HCT116 (cell line): ENCODE measurements at regions not wholly inside any gene's neighbourhood (a gene's known extent, or its start where the extent isn't known, plus 50 kb on each side); places are given as distances from the start of the nearest gene placed in this dataset.

ENCODE experiments used
- ATAC-seq: fragments of 200-7000 bp; cut with Tn5 transposase; 2 replicates; pipeline ENCODE4 v1.9.1; 2020; ENCODE audit warnings: mild to moderate bottlenecking, moderate library complexity
- BruUV-seq: library from RNA; stranded (reverse); fragments of 400-500 nt; replicated peaks from 2 replicates; lab custom pipeline; 2021; lab: Mats Ljungman, UMichigan
- CTCF ChIA-PET: fragments of 300-600 bp; sonication (Branson Sonifier 250); formaldehyde crosslinking; loops from one replicate; lab custom pipeline; 2021; ENCODE audit warnings: antibody characterized with exemption; lab: Charles Lee
- POLR2A ChIA-PET: fragments of 300-600, 350-600 bp; sonication (Branson Sonifier 250); formaldehyde crosslinking; loops from one replicate; lab custom pipeline; 2021; ENCODE audit warnings: antibody characterized with exemption; lab: Charles Lee
- RAD21 ChIA-PET, 2 experiments: fragments of 300-600 bp; sonication (Branson Sonifier 250); formaldehyde crosslinking; loops; one replicate each; lab custom pipeline; 2023; ENCODE audit warnings: low total read pairs in 2 of 2; ENCODE audit not compliant: uncharacterized antibody in 2 of 2, unreplicated experiment in 2 of 2, low non-redundant PET in 1 of 2; lab: Charles Lee
- DNase-seq: peaks from one replicate; pipeline ENCODE4 v3.0.0-alpha.2; 2010; ENCODE audit warnings: low read depth, low spot score
- H2AFZ ChIP-seq: fragments of 200-600 bp; shearing (Covaris generic), sonication (generic); 2 replicates; pipeline ENCODE4 v1.6.1; 2017; ENCODE audit warnings: low read depth, mixed run types, mixed read lengths, antibody characterized with exemption, low read length; ENCODE audit not compliant: poor library complexity, severe bottlenecking
- H3K27ac ChIP-seq: 2 replicates; pipeline ENCODE4 v1.5.1; 2012; ENCODE audit warnings: low read depth, low read length
- H3K27me3 ChIP-seq: fragments of 200-600 bp; sonication (generic); 2 replicates; pipeline ENCODE4 v1.6.1; 2016; ENCODE audit warnings: mixed run types, low read length, mixed read lengths; ENCODE audit not compliant: insufficient read depth
- H3K36me3 ChIP-seq, 2 experiments: fragments of 200-500 bp in 1 of 2; fragments of 200-600 bp in 1 of 2; sonication (Bioruptor generic) in 1 of 2; sonication (generic) in 1 of 2; 2 replicates each; pipeline versions ENCODE4 v1.5.1 to v1.6.1; 2014 to 2016; ENCODE audit warnings: low read length in 2 of 2, inconsistent platforms in 1 of 2, mixed read lengths in 1 of 2, mixed run types in 1 of 2; ENCODE audit not compliant: insufficient read depth in 2 of 2, control insufficient read depth in 1 of 2
- H3K4me1 ChIP-seq, 2 experiments: fragments of 200-600 bp in 1 of 2; sonication (generic) in 1 of 2; 2 replicates each; pipeline versions ENCODE4 v1.5.1 to v1.6.1; 2012 to 2017; ENCODE audit warnings: low read length in 2 of 2, inconsistent platforms in 1 of 2, mild to moderate bottlenecking in 1 of 2, mixed read lengths in 1 of 2, mixed run types in 1 of 2, moderate library complexity in 1 of 2; ENCODE audit not compliant: insufficient read depth in 2 of 2, control insufficient read depth in 1 of 2
- H3K4me2 ChIP-seq: fragments of 200-600 bp; sonication (generic); 2 replicates; pipeline ENCODE4 v1.6.1; 2017; ENCODE audit warnings: mixed run types, low read length, mixed read lengths
- H3K4me3 ChIP-seq, 2 experiments: fragments of 200-600 bp in 1 of 2; sonication (generic) in 1 of 2; replicated peaks in 1 of 2; 2 replicates each; pipeline ENCODE4 v1.5.1; 2011 to 2016; ENCODE audit warnings: low read length in 2 of 2, control low read depth in 1 of 2, low read depth in 1 of 2, mild to moderate bottlenecking in 1 of 2, mixed read lengths in 1 of 2, mixed run types in 1 of 2
- H3K79me2 ChIP-seq: fragments of 200-600 bp; sonication (generic); 2 replicates; pipeline ENCODE4 v1.6.1; 2017; ENCODE audit warnings: mild to moderate bottlenecking, mixed run types, low read length, moderate library complexity, mixed read lengths; ENCODE audit not compliant: insufficient read depth
- H3K9ac ChIP-seq: fragments of 200-600 bp; sonication (generic); 2 replicates; pipeline ENCODE4 v1.6.1; 2016; ENCODE audit warnings: low read length, mixed read lengths
- H3K9me2 ChIP-seq: fragments of 200-600 bp; sonication (generic), shearing (Covaris generic); 2 replicates; pipeline ENCODE4 v1.6.1; 2017; ENCODE audit warnings: mixed run types, mild to moderate bottlenecking, moderate library complexity; ENCODE audit not compliant: insufficient read depth
- H3K9me3 ChIP-seq, 2 experiments: fragments of 200-500 bp in 1 of 2; fragments of 200-600 bp in 1 of 2; sonication (Bioruptor generic) in 1 of 2; sonication (generic) in 1 of 2; 2 replicates each; pipeline ENCODE4 v1.6.1; 2014 to 2017; ENCODE audit warnings: low read length in 2 of 2, mixed read lengths in 2 of 2, inconsistent platforms in 1 of 2, low read depth in 1 of 2, mild to moderate bottlenecking in 1 of 2, mixed run types in 1 of 2, moderate library complexity in 1 of 2; ENCODE audit not compliant: control insufficient read depth in 1 of 2, insufficient read depth in 1 of 2
- H4K20me1 ChIP-seq: fragments of 200-600 bp; sonication (generic), shearing (Covaris generic); 2 replicates; pipeline ENCODE4 v1.6.1; 2017; ENCODE audit warnings: mixed run types, mild to moderate bottlenecking, moderate library complexity; ENCODE audit not compliant: insufficient read depth
- CBX3 ChIP-seq: IDR thresholded peaks from 2 replicates; pipeline ENCODE4 v1.6.1; 2012; ENCODE audit warnings: low read depth
- CEBPB ChIP-seq: IDR thresholded peaks from 2 replicates; pipeline ENCODE4 v1.6.1; 2012; ENCODE audit warnings: low read depth
- EGR1 ChIP-seq: IDR thresholded peaks from 2 replicates; pipeline ENCODE4 v1.6.1; 2012; ENCODE audit warnings: low read depth
- ELF1 ChIP-seq: IDR thresholded peaks from 2 replicates; pipeline ENCODE4 v1.6.1; 2012; ENCODE audit warnings: low read depth, borderline replicate concordance
- EZH2 ChIP-seq: fragments of 200-600 bp; sonication (generic); IDR thresholded peaks from 2 replicates; pipeline ENCODE4 v1.6.1; 2017; ENCODE audit warnings: antibody characterized with exemption, mixed run types
- POLR2A ChIP-seq: IDR thresholded peaks from 2 replicates; pipeline ENCODE4 v1.7.0; 2011; ENCODE audit warnings: borderline replicate concordance; ENCODE audit not compliant: insufficient read depth, insufficient read length; ENCODE audit errors: extremely low read depth
- POLR2AphosphoS5 ChIP-seq: IDR thresholded peaks from 2 replicates; pipeline ENCODE4 v1.6.1; 2011; ENCODE audit warnings: mild to moderate bottlenecking, low read depth, low read length, moderate library complexity
- RAD21 ChIP-seq: IDR thresholded peaks from 2 replicates; pipeline ENCODE4 v1.6.1; 2012; ENCODE audit warnings: low read depth, mild to moderate bottlenecking
- SP1 ChIP-seq: IDR thresholded peaks from 2 replicates; pipeline ENCODE4 v1.6.1; 2012; ENCODE audit warnings: low read depth
- SRF ChIP-seq: IDR thresholded peaks from 2 replicates; pipeline ENCODE4 v1.6.1; 2012; ENCODE audit warnings: low read depth
- TCF7L2 ChIP-seq: IDR thresholded peaks from 2 replicates; pipeline ENCODE4 v1.7.0; 2011; ENCODE audit warnings: borderline replicate concordance, inconsistent platforms; ENCODE audit not compliant: insufficient read depth, insufficient read length; ENCODE audit errors: extremely low read depth
- intact Hi-C: fragments of 100-400 bp; cut with micrococcal nuclease; formaldehyde crosslinking; loops from 2 replicates; pipeline ENCODE4 v1.10.0; 2022
- TF ChIP-seq, protein P1 (sequence below): IDR thresholded peaks from 2 replicates; pipeline ENCODE4 v1.6.1; 2012
- TF ChIP-seq, protein P2 (sequence below), 3 experiments: fragments of 200-600 bp in 1 of 3; sonication (generic) in 1 of 3; IDR thresholded peaks in 2 of 3; conservative IDR thresholded peaks in 1 of 3; 2 replicates each; pipeline ENCODE4 v1.5.1; 2012 to 2017; ENCODE audit warnings: low read depth in 2 of 3, low read length in 2 of 3, antibody characterized with exemption in 1 of 3, borderline replicate concordance in 1 of 3, control low read depth in 1 of 3, mild to moderate bottlenecking in 1 of 3, mixed read lengths in 1 of 3, mixed run types in 1 of 3, moderate library complexity in 1 of 3; ENCODE audit not compliant: insufficient read depth in 1 of 3
- TF ChIP-seq, protein P3 (sequence below): IDR thresholded peaks from 2 replicates; pipeline ENCODE4 v1.6.1; 2011; ENCODE audit warnings: mild to moderate bottlenecking, low read length, moderate library complexity; ENCODE audit not compliant: insufficient replicate concordance; ENCODE audit errors: extremely low read depth
- TF ChIP-seq, protein P4 (sequence below): IDR thresholded peaks from 2 replicates; pipeline ENCODE4 v1.6.1; 2012

DNA sequence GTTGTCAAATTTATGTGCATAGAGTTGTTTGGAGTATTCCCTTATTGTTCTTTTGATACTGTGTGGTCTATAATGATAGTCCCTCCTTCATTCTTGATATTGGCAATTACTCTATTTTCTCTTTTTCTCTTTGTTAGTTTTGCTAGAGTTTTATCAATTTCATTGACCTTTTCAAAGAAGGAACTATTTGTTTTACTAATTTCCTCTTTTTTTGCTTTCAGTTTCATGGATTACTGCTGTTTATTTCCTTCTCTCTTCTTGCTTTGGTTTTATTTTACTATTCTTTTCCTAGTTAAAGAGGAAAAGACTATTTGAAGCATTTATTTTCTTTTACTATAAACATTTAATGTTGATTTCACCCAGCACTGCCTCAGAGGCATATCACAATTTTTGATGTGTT, 250.9 kb upstream of the PELI2 start:
- no peak for DNase-seq
- no peak overlapping the region for H3K4me3 ChIP-seq
- no peak overlapping the region for H3K27ac ChIP-seq
- BruUV-seq = no TSS peak
- H3K27me3 ChIP-seq = no peaks in the 10 kb centered on the region
- H3K9ac ChIP-seq = no peak overlapping the region
- ChIA-PET RAD21 (no interaction called here), CTCF (interaction anchor here (1.2 kb wide), 1 partner anchor 607 kb away, joined by 3 read pairs; no protein-coding TSS in a partner anchor), POLR2A (no interaction called here)
- H3K9me2 ChIP-seq = no peaks in the 10 kb centered on the region
- intact Hi-C loops = loop anchor here (5.0 kb wide), 1 partner anchor 465 kb away; no protein-coding TSS in a partner anchor
- H3K79me2 ChIP-seq = no peaks in the 10 kb centered on the region
- no peaks in the 10 kb centered on the region for H3K4me1 ChIP-seq
- no peaks in the 10 kb centered on the region for H3K9me3 ChIP-seq
- H2AFZ ChIP-seq = no peak overlapping the region
- no peak overlapping the region for H3K4me2 ChIP-seq
- TF ChIP-seq, protein P1, sequence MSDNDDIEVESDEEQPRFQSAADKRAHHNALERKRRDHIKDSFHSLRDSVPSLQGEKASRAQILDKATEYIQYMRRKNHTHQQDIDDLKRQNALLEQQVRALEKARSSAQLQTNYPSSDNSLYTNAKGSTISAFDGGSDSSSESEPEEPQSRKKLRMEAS = no peak
- no peak for TF ChIP-seq ELF1
- no peak for TF ChIP-seq EZH2
- no peak for TF ChIP-seq EGR1
- TF ChIP-seq RAD21 = no peak
- no peaks in the 10 kb centered on the region for H3K36me3 ChIP-seq
- H4K20me1 ChIP-seq = no peaks in the 10 kb centered on the region
- ATAC-seq = no peak

DNA sequence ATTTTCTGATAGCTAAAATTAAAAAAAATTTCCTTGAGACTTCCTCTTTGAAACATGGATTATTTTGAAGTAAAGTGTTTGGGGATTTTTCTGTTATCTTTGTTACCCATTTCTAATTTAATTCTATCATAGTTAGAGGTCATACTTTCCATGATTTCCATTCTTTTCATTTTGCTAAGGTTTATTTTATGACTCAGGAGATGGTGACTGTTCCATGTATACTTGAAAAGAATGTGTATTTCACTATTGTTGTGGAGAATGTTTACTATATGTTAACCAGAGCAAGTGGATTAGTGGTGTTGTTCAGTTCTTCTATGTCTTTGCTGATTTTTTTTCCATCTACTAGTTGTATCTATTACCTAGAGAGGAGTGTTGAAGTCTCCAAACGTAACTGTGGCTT, 250.5 kb upstream of the PELI2 start:
- ChIA-PET RAD21 (no interaction called here), POLR2A (no interaction called here), CTCF (no interaction called here)
- Histone ChIP-seq H3K36me3 (no peaks in the 10 kb centered on the region), H3K9me2 (no peaks in the 10 kb centered on the region), H4K20me1 (no peaks in the 10 kb centered on the region), H3K27me3 (no peaks in the 10 kb centered on the region), H3K4me2 (no peak overlapping the region), H3K27ac (no peak overlapping the region), H2AFZ (no peak overlapping the region), H3K4me3 (no peak overlapping the region), H3K9ac (no peak overlapping the region), H3K79me2 (no peaks in the 10 kb centered on the region), H3K4me1 (no peaks in the 10 kb centered on the region), H3K9me3 (no peaks in the 10 kb centered on the region)
- intact Hi-C loops = loop anchor here (5.0 kb wide), 1 partner anchor 465 kb away; no protein-coding TSS in a partner anchor
- DNase-seq (no peak), ATAC-seq (no peak)
- BruUV-seq = no TSS peak
- TF ChIP-seq, protein P2, sequence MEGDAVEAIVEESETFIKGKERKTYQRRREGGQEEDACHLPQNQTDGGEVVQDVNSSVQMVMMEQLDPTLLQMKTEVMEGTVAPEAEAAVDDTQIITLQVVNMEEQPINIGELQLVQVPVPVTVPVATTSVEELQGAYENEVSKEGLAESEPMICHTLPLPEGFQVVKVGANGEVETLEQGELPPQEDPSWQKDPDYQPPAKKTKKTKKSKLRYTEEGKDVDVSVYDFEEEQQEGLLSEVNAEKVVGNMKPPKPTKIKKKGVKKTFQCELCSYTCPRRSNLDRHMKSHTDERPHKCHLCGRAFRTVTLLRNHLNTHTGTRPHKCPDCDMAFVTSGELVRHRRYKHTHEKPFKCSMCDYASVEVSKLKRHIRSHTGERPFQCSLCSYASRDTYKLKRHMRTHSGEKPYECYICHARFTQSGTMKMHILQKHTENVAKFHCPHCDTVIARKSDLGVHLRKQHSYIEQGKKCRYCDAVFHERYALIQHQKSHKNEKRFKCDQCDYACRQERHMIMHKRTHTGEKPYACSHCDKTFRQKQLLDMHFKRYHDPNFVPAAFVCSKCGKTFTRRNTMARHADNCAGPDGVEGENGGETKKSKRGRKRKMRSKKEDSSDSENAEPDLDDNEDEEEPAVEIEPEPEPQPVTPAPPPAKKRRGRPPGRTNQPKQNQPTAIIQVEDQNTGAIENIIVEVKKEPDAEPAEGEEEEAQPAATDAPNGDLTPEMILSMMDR (IDR thresholded peaks at IDR 0.05 in 2 of 3, conservative IDR thresholded peaks at IDR 0.05 in 1 of 3; ENCODE audit: borderline replicate concordance in 1 of 3, insufficient read depth in 1 of 3, low read depth in 2 of 3, low read length in 2 of 3) = no peak
- TF ChIP-seq SP1 (no peak), TCF7L2 (no peak), CEBPB (no peak), EZH2 (no peak), CBX3 (no peak), POLR2A (no peak), SRF (no peak), POLR2AphosphoS5 (no peak)
- TF ChIP-seq, protein P3, sequence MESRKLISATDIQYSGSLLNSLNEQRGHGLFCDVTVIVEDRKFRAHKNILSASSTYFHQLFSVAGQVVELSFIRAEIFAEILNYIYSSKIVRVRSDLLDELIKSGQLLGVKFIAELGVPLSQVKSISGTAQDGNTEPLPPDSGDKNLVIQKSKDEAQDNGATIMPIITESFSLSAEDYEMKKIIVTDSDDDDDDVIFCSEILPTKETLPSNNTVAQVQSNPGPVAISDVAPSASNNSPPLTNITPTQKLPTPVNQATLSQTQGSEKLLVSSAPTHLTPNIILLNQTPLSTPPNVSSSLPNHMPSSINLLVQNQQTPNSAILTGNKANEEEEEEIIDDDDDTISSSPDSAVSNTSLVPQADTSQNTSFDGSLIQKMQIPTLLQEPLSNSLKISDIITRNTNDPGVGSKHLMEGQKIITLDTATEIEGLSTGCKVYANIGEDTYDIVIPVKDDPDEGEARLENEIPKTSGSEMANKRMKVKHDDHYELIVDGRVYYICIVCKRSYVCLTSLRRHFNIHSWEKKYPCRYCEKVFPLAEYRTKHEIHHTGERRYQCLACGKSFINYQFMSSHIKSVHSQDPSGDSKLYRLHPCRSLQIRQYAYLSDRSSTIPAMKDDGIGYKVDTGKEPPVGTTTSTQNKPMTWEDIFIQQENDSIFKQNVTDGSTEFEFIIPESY = no peak
- TF ChIP-seq, protein P1 = no peak
- TF ChIP-seq, protein P4, sequence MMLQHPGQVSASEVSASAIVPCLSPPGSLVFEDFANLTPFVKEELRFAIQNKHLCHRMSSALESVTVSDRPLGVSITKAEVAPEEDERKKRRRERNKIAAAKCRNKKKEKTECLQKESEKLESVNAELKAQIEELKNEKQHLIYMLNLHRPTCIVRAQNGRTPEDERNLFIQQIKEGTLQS = no peak
